ENCODE measurements at regions not wholly inside any gene's neighbourhood (a gene's known extent, or its start where the extent isn't known, plus 50 kb on each side); places are given as distances from the start of the nearest gene placed in this dataset.

DNA sequence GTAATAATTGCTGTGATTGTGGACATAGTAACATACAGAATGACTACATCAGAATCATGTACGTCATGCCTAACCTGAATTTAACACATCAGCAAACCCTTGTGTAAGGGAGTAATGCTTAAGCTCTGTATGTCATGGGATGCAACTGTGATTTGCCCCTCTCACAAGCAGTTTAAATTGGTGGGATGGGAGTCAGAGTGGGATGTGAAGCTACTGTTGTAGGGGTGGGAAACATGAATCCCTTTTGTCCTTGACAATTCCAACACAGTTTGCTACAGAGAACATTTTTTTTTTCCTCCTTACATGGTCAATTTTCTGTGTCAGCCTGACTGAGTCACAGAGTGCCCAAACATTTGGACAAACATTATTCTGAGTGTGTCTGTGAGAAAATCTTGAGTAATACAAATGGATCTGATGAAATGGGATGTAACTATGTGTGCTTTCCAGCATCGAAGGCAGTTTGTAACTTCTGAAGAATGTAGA lies 392.8 kb downstream of the GPM6A start:
- Histone ChIP-seq H3K27me3 (no peaks in the 10 kb centered on the region), H3K9me3 (peaks cover 0 to 16% (median 4%) of the 10 kb centered on the region in 4 donors), H3K4me1 (no peaks in the 10 kb centered on the region), H3K4me3 (no peak overlapping the region), H3K36me3 (no peaks in the 10 kb centered on the region), H3K27ac (peak overlapping the region in 2 of 5 donors; percentile 25 to 72)
- intact Hi-C loops (cut with DNase I; ENCODE audit: low total_unique reads) = no loop called here
- DNase-seq = peak in 1 of 2 donors; percentile 28
- WGBS, 5 donors = 33 to 64% (median 48%) methylated on average over 2 of the region's 2 CpGs
- TF ChIP-seq, protein P1, sequence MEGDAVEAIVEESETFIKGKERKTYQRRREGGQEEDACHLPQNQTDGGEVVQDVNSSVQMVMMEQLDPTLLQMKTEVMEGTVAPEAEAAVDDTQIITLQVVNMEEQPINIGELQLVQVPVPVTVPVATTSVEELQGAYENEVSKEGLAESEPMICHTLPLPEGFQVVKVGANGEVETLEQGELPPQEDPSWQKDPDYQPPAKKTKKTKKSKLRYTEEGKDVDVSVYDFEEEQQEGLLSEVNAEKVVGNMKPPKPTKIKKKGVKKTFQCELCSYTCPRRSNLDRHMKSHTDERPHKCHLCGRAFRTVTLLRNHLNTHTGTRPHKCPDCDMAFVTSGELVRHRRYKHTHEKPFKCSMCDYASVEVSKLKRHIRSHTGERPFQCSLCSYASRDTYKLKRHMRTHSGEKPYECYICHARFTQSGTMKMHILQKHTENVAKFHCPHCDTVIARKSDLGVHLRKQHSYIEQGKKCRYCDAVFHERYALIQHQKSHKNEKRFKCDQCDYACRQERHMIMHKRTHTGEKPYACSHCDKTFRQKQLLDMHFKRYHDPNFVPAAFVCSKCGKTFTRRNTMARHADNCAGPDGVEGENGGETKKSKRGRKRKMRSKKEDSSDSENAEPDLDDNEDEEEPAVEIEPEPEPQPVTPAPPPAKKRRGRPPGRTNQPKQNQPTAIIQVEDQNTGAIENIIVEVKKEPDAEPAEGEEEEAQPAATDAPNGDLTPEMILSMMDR (IDR thresholded peaks at IDR 0.05) = no peak
- TF ChIP-seq POLR2A (IDR thresholded peaks at IDR 0.05) (no peak), POLR2AphosphoS5 (IDR thresholded peaks at IDR 0.05) (no peak), EP300 (IDR thresholded peaks at IDR 0.05) (no peak)

DNA sequence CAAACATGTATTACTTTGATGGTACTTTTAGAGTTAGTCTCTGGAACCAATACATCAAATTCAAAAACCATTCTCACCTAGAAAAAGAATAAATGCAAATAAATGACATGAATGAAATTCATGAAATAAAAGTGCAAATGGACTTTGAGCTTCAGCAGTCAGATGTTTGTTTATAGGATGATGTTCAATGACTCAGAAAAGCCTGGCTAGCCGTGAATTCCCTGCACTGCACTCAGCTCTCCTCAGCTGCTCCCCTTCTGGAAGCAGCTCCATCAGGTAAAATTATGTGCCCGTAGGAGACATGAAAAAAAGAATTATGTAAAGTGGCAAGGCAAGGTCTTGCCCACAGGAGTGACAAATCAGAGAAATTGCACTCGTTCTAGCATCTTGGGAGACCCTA lies 390.6 kb downstream of the GPM6A start:
- TF ChIP-seq, protein P1 (IDR thresholded peaks at IDR 0.05) = no peak
- TF ChIP-seq POLR2AphosphoS5 (IDR thresholded peaks at IDR 0.05) (no peak), EP300 (IDR thresholded peaks at IDR 0.05) (no peak)
- Histone ChIP-seq H3K4me1 (no peaks in the 10 kb centered on the region), H3K27me3 (no peaks in the 10 kb centered on the region), H3K9me3 (peaks cover 0 to 7% (median 0%) of the 10 kb centered on the region in 4 donors), H3K36me3 (no peaks in the 10 kb centered on the region), H3K27ac (no peak overlapping the region), H3K4me3 (no peak overlapping the region)
- WGBS, 5 donors = 38 to 53% (median 47%) methylated on average over 3 of the region's 3 CpGs
- intact Hi-C loops (cut with DNase I; ENCODE audit: low total_unique reads) = no loop called here
- DNase-seq = peak in 1 of 2 donors; percentile 24

DNA sequence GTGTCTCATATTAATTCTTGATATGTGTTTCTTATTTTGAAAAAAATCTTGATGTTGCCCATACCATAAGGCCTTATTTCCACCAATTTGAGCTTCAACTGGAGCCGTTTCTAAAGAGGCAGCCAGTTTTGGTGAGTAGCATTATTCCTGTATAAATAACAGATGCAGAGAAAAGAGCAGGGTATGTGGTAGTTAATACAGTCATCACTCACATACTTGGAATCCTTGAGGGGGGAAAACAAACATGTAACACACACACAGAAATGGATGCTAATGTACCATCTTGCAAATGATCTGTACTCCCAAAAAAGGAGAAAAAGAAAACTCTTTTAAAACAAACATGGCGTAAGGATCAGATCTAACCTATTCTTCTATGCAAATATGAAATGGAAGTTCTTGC lies 389.7 kb downstream of the GPM6A start:
- Histone ChIP-seq H3K4me3 (no peak overlapping the region), H3K9me3 (peaks cover 0 to under 1% (median 0%) of the 10 kb centered on the region in 4 donors), H3K36me3 (no peaks in the 10 kb centered on the region), H3K27me3 (no peaks in the 10 kb centered on the region), H3K4me1 (no peaks in the 10 kb centered on the region), H3K27ac (no peak overlapping the region)
- intact Hi-C loops (cut with DNase I; ENCODE audit: low total_unique reads) = no loop called here
- no peak for TF ChIP-seq POLR2AphosphoS5 (IDR thresholded peaks at IDR 0.05)
- TF ChIP-seq, protein P1 (IDR thresholded peaks at IDR 0.05) = no peak
- no peak for TF ChIP-seq EP300 (IDR thresholded peaks at IDR 0.05)
- TF ChIP-seq POLR2A (IDR thresholded peaks at IDR 0.05) = no peak
- 77 to 83% (median 78%) methylated on average over 2 of the region's 2 CpGs for WGBS, 5 donors
- no peak for DNase-seq

DNA sequence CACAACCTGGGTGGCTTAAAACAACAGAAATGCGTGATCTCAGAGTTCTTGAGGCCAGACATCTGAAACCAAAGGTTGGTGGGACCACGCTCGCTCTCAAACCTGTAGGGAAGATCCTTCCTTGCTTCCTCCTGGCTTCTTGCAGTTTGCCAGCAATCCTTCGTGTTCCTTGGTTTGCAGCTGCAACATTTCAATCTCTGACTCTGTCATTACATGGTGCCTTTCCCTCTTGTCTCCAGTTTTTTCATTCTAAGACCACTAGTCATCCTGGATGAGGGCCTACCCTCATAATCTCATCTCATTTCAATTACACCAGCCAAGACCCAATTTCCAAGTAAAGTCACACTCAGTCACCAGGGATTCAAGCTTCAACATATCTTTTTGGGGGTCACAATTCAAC lies 388.0 kb downstream of the GPM6A start:
- H3K27me3 ChIP-seq = no peaks in the 10 kb centered on the region
- H3K4me1 ChIP-seq = no peaks in the 10 kb centered on the region
- H3K9me3 ChIP-seq = peaks cover 0 to 11% (median 0%) of the 10 kb centered on the region in 4 donors
- TF ChIP-seq, protein P1 (IDR thresholded peaks at IDR 0.05) = no peak
- TF ChIP-seq POLR2A (IDR thresholded peaks at IDR 0.05) (no peak), POLR2AphosphoS5 (IDR thresholded peaks at IDR 0.05) (no peak), EP300 (IDR thresholded peaks at IDR 0.05) (no peak)
- 73 to 81% (median 76%) methylated on average over 4 of the region's 4 CpGs for WGBS, 5 donors
- no peaks in the 10 kb centered on the region for H3K36me3 ChIP-seq
- H3K4me3 ChIP-seq = no peak overlapping the region
- H3K27ac ChIP-seq = no peak overlapping the region
- DNase-seq = no peak
- intact Hi-C loops (cut with DNase I; ENCODE audit: low total_unique reads) = no loop called here
